B cell (primary cell): ENCODE measurements at regions not wholly inside any gene's neighbourhood (a gene's known extent, or its start where the extent isn't known, plus 50 kb on each side); places are given as distances from the start of the nearest gene placed in this dataset.

Experiments used
- EZH2 ChIP-seq: IDR thresholded peaks from 2 replicates; pipeline ENCODE4 v1.6.1; 2012; ENCODE audit warnings: borderline replicate concordance, low read depth, mild to moderate bottlenecking, moderate library complexity, low read length; ENCODE audit not compliant: insufficient read depth, poor library complexity, severe bottlenecking
- TF ChIP-seq, protein P1 (sequence below): fragments of 200-600 bp; IDR thresholded peaks from one replicate; pipeline ENCODE4 v1.8.0; 2022; ENCODE audit warnings: antibody characterized with exemption, mild to moderate bottlenecking

DNA sequence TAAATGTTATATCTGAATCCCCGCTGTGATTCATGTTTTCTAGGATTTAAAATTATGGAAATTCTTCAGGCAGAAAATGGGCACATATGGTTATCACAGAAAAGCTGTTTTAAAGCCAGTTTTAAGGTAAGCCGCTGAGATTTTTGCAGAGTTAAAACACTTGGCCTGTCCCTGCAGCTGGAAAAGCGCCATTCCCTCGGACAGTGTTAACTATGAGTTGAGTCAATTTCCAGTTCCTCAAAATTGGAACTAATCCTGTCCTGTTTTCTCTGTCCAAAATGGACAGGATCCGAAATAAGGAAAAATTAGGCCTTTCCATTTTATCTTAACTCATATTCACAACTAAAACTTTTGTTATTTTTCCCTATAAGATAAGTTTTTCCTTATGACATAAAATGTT, 225.2 kb downstream of the SAMD5 start:
- TF ChIP-seq, protein P1, sequence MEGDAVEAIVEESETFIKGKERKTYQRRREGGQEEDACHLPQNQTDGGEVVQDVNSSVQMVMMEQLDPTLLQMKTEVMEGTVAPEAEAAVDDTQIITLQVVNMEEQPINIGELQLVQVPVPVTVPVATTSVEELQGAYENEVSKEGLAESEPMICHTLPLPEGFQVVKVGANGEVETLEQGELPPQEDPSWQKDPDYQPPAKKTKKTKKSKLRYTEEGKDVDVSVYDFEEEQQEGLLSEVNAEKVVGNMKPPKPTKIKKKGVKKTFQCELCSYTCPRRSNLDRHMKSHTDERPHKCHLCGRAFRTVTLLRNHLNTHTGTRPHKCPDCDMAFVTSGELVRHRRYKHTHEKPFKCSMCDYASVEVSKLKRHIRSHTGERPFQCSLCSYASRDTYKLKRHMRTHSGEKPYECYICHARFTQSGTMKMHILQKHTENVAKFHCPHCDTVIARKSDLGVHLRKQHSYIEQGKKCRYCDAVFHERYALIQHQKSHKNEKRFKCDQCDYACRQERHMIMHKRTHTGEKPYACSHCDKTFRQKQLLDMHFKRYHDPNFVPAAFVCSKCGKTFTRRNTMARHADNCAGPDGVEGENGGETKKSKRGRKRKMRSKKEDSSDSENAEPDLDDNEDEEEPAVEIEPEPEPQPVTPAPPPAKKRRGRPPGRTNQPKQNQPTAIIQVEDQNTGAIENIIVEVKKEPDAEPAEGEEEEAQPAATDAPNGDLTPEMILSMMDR: no peak
- no peak for TF ChIP-seq EZH2
